H9 (cell line): ENCODE measurements at regions not wholly inside any gene's neighbourhood (a gene's known extent, or its start where the extent isn't known, plus 50 kb on each side); places are given as distances from the start of the nearest gene placed in this dataset.

ENCODE experiments used
- DNase-seq: peaks from one replicate; pipeline ENCODE4 v3.0.0-alpha.2; 2017
- H2AFZ ChIP-seq: one replicate; pipeline ENCODE4 v1.6.1; 2013; ENCODE audit warnings: mild to moderate bottlenecking, low read length, control low read depth, moderate library complexity
- H2AK5ac ChIP-seq: 2 replicates; pipeline ENCODE4 v1.6.1; 2013; ENCODE audit warnings: low read length, control low read depth, mixed read lengths; ENCODE audit not compliant: insufficient read length
- H2BK120ac ChIP-seq: one replicate; pipeline ENCODE4 v1.6.1; 2013; ENCODE audit warnings: low read depth, mild to moderate bottlenecking, low read length, control low read depth, inconsistent platforms; ENCODE audit not compliant: poor library complexity, severe bottlenecking
- H2BK12ac ChIP-seq: 2 replicates; pipeline ENCODE4 v1.6.1; 2013; ENCODE audit warnings: low read length, control low read depth, mixed read lengths, low read depth; ENCODE audit not compliant: insufficient read length
- H2BK15ac ChIP-seq: 2 replicates; pipeline ENCODE4 v1.6.1; 2013; ENCODE audit warnings: low read depth, low read length, control low read depth
- H2BK20ac ChIP-seq: one replicate; pipeline ENCODE4 v1.6.1; 2013; ENCODE audit warnings: low read depth, mild to moderate bottlenecking, low read length, control low read depth, inconsistent platforms; ENCODE audit not compliant: poor library complexity, severe bottlenecking
- H2BK5ac ChIP-seq: 2 replicates; pipeline ENCODE4 v1.6.1; 2013; ENCODE audit warnings: low read length, control low read depth, mixed read lengths; ENCODE audit not compliant: insufficient read length
- H3K14ac ChIP-seq: 2 replicates; pipeline ENCODE4 v1.6.1; 2013; ENCODE audit warnings: low read length, control low read depth; ENCODE audit not compliant: insufficient read depth
- H3K18ac ChIP-seq: 2 replicates; pipeline ENCODE4 v1.6.1; 2013; ENCODE audit warnings: low read depth, mild to moderate bottlenecking, mixed read lengths, low read length, control low read depth; ENCODE audit not compliant: insufficient read length
- H3K23ac ChIP-seq: 2 replicates; pipeline ENCODE4 v1.6.1; 2013; ENCODE audit warnings: low read length, control low read depth, mixed read lengths, low read depth; ENCODE audit not compliant: insufficient read length
- H3K23me2 ChIP-seq: 2 replicates; pipeline ENCODE4 v1.6.1; 2013; ENCODE audit warnings: low read depth, mild to moderate bottlenecking, mixed read lengths, low read length, control low read depth; ENCODE audit not compliant: insufficient read length, poor library complexity, severe bottlenecking
- H3K27ac ChIP-seq: 2 replicates; pipeline ENCODE4 v1.5.1; 2013; ENCODE audit warnings: low read length, control low read depth, mixed read lengths, low read depth; ENCODE audit not compliant: insufficient read length
- H3K27me3 ChIP-seq: 2 replicates; pipeline ENCODE4 v1.6.1; 2013; ENCODE audit warnings: low read length, control low read depth, inconsistent platforms; ENCODE audit not compliant: insufficient read depth
- H3K4ac ChIP-seq: 2 replicates; pipeline ENCODE4 v1.6.1; 2013; ENCODE audit warnings: low read depth, mild to moderate bottlenecking, control low read depth, inconsistent platforms, low read length, moderate library complexity
- H3K4me1 ChIP-seq: 2 replicates; pipeline ENCODE4 v1.6.1; 2013; ENCODE audit warnings: low read length, control low read depth, inconsistent platforms; ENCODE audit not compliant: insufficient read depth
- H3K4me2 ChIP-seq: 2 replicates; pipeline ENCODE4 v1.6.1; 2013; ENCODE audit warnings: low read length, control low read depth, mixed read lengths; ENCODE audit not compliant: insufficient read length, insufficient read depth
- H3K56ac ChIP-seq: 2 replicates; pipeline ENCODE4 v1.6.1; 2013; ENCODE audit warnings: low read depth, mild to moderate bottlenecking, mixed read lengths, low read length, control low read depth; ENCODE audit not compliant: insufficient read length
- H3K79me1 ChIP-seq: 2 replicates; pipeline ENCODE4 v1.6.1; 2013; ENCODE audit warnings: low read depth, mild to moderate bottlenecking, moderate library complexity, low read length, control low read depth, inconsistent platforms; ENCODE audit not compliant: insufficient read depth, poor library complexity, severe bottlenecking
- H3K79me2 ChIP-seq: 2 replicates; pipeline ENCODE4 v1.6.1; 2013; ENCODE audit warnings: low read length, control low read depth, inconsistent platforms; ENCODE audit not compliant: insufficient read depth
- H3K9ac ChIP-seq: 2 replicates; pipeline ENCODE4 v1.6.1; 2013; ENCODE audit warnings: low read length, control low read depth, mixed read lengths; ENCODE audit not compliant: insufficient read length; ENCODE audit errors: extremely low read depth
- H3K9me3 ChIP-seq: one replicate; pipeline ENCODE4 v1.6.1; 2013; ENCODE audit warnings: low read depth, low read length, inconsistent platforms; ENCODE audit not compliant: control insufficient read depth
- H3T11ph ChIP-seq: one replicate; pipeline ENCODE4 v1.6.1; 2013; ENCODE audit warnings: mild to moderate bottlenecking, low read length, control low read depth, inconsistent platforms
- H4K20me1 ChIP-seq: one replicate; pipeline ENCODE4 v1.6.1; 2013; ENCODE audit not compliant: control insufficient read depth, insufficient read length, insufficient read depth
- H4K5ac ChIP-seq: 2 replicates; pipeline ENCODE4 v1.6.1; 2013; ENCODE audit warnings: low read depth, mild to moderate bottlenecking, mixed read lengths, low read length, control low read depth; ENCODE audit not compliant: insufficient read length
- H4K8ac ChIP-seq: replicated peaks from 2 replicates; pipeline ENCODE4 v1.6.1; 2013; ENCODE audit warnings: low read length, control low read depth, mixed read lengths, low read depth; ENCODE audit not compliant: insufficient read length
- H4K91ac ChIP-seq: 2 replicates; pipeline ENCODE4 v1.6.1; 2013; ENCODE audit warnings: low read depth, mild to moderate bottlenecking, moderate library complexity, mixed read lengths, low read length, control low read depth; ENCODE audit not compliant: insufficient read length
- H3K27ac Mint-ChIP-seq, 3 experiments: 2 replicates in 2 of 3; 3 replicates in 1 of 3; pipeline ENCODE4 v1.8.0; 2020 to 2021; ENCODE audit warnings: mixed read lengths in 3 of 3, mild to moderate bottlenecking in 1 of 3, moderate library complexity in 1 of 3
- H3K27me3 Mint-ChIP-seq: 2 replicates; pipeline ENCODE4 v1.8.0; 2021; ENCODE audit warnings: low read depth, mild to moderate bottlenecking, moderate library complexity, mixed read lengths
- H3K36me3 Mint-ChIP-seq, 3 experiments: 2 replicates in 2 of 3; 3 replicates in 1 of 3; pipeline ENCODE4 v1.8.0; 2020 to 2021; ENCODE audit warnings: low read depth in 3 of 3, mixed read lengths in 3 of 3; ENCODE audit not compliant: insufficient read depth in 1 of 3
- H3K4me1 Mint-ChIP-seq, 2 experiments: 2 replicates each; pipeline ENCODE4 v1.8.0; 2020; ENCODE audit warnings: mixed read lengths in 2 of 2
- H3K4me3 Mint-ChIP-seq, 2 experiments: 2 replicates in 1 of 2; 3 replicates in 1 of 2; pipeline ENCODE4 v1.8.0; 2020 to 2021; ENCODE audit warnings: mild to moderate bottlenecking in 2 of 2, mixed read lengths in 2 of 2, moderate library complexity in 1 of 2
- H3K9me3 Mint-ChIP-seq, 2 experiments: 2 replicates in 1 of 2; 3 replicates in 1 of 2; pipeline ENCODE4 v1.8.0; 2020; ENCODE audit warnings: mild to moderate bottlenecking in 2 of 2, mixed read lengths in 2 of 2, moderate library complexity in 1 of 2
- CTCF ChIP-seq: fragments of 200-600 bp; sonication (generic); conservative IDR thresholded peaks from 3 replicates; pipeline ENCODE4 v1.8.0; 2021; ENCODE audit warnings: antibody characterized with exemption, mild to moderate bottlenecking
- WGBS: extraction: QIAGEN DNeasy Blood & Tissue Kit; methylation state at CpG from one replicate; pipeline ENCODE4 v1.1.7; 2013; ENCODE audit warnings: missing lambda C conversion rate, low lambda C conversion rate, mixed read lengths; ENCODE audit not compliant: insufficient read length; ENCODE audit errors: extremely low coverage; 5-methylcytosine and 5-hydroxymethylcytosine counted together

- Mint-ChIP-seq H3K36me3 (no peaks in the 10 kb centered on the region), H3K9me3 (no peaks in the 10 kb centered on the region), H3K27ac (no peak overlapping the region), H3K27me3 (no peaks in the 10 kb centered on the region; the same call in 1 of the 2 replicates), H3K4me1 (peaks cover 0 to 2% of the 10 kb centered on the region in 2 experiments; a peak in 2 of 4 replicates), H3K4me3 (no peak overlapping the region)
- Histone ChIP-seq H3K9ac (no peak overlapping the region), H4K20me1 (no peaks in the 10 kb centered on the region), H3K14ac (no peak overlapping the region), H3K23ac (no peak overlapping the region), H3K27me3 (no peaks in the 10 kb centered on the region), H2AFZ (no peak overlapping the region), H4K5ac (no peak overlapping the region), H3K4ac (no peak overlapping the region), H4K91ac (no peak overlapping the region), H2BK12ac (no peak overlapping the region), H3K79me1 (no peaks in the 10 kb centered on the region), H2AK5ac (no peak overlapping the region), H2BK5ac (no peak overlapping the region), H3K79me2 (no peaks in the 10 kb centered on the region), H3K27ac (no peak overlapping the region), H2BK15ac (no peak overlapping the region), H3K4me1 (no peaks in the 10 kb centered on the region), H4K8ac (no peak overlapping the region), H3K18ac (no peak overlapping the region), H2BK120ac (no peak overlapping the region), H3K23me2 (no peaks in the 10 kb centered on the region), H3K4me2 (no peak overlapping the region), H2BK20ac (no peak overlapping the region), H3T11ph (no peak overlapping the region), H3K9me3 (no peaks in the 10 kb centered on the region), H3K56ac (no peak overlapping the region)
- no CpG with 5 or more reads among the region's 1 CpG for WGBS
- no peak for DNase-seq
- TF ChIP-seq CTCF, result no peak
These were observed 71.7 kb upstream of the EED start for GRCh38 chr11:86172894-86173293.
